ENCODE measurements at regions not wholly inside any gene's neighbourhood (a gene's known extent, or its start where the extent isn't known, plus 50 kb on each side); places are given as distances from the start of the nearest gene placed in this dataset.

- H2AK5ac ChIP-seq (ENCODE audit: low read depth, low read length): no peak overlapping the region
- no peak overlapping the region for H3K56ac ChIP-seq (replicated peaks; ENCODE audit: insufficient read length, low read depth, low read length)
- no peak overlapping the region for H3K4me2 ChIP-seq (ENCODE audit: insufficient read depth in 1 of 2, low read depth in 2 of 2, low read length in 2 of 2)
- no peak overlapping the region for H2AFZ ChIP-seq (ENCODE audit: low read length)
- no peak overlapping the region for H3K4me3 ChIP-seq (ENCODE audit: extremely low read depth in 1 of 4, insufficient read depth in 2 of 4, low read depth in 3 of 4, low read length in 4 of 4)
- no peaks in the 10 kb centered on the region for H3K23me2 ChIP-seq (ENCODE audit: low read depth, low read length)
- no peaks in the 10 kb centered on the region for H3K79me2 ChIP-seq (ENCODE audit: control insufficient read depth in 1 of 2, insufficient read depth in 2 of 2, low read length in 2 of 2)
- no peak overlapping the region for H2BK120ac ChIP-seq (replicated peaks; ENCODE audit: low read depth, low read length)
- no peak overlapping the region for H3K14ac ChIP-seq (ENCODE audit: insufficient read length)
- 88% methylated on average over 3 of the region's 3 CpGs; no CpG with 5 or more reads in 1 of the 2 experiments for WGBS, 2 experiments (ENCODE audit: extremely low coverage in 1 of 2, insufficient coverage in 1 of 2, insufficient read length in 1 of 2, insufficient replicate concordance in 2 of 2, low coverage in 1 of 2, low lambda C conversion rate in 2 of 2, missing lambda C conversion rate in 1 of 2)
- no peak overlapping the region for H2BK15ac ChIP-seq (ENCODE audit: low read length)
- no peak overlapping the region for H4K91ac ChIP-seq (replicated peaks; ENCODE audit: insufficient read length, low read length)
- H3K79me1 ChIP-seq (ENCODE audit: low read depth, low read length): no peaks in the 10 kb centered on the region
- no peak for DNase-seq (ENCODE audit: low read depth in 1 of 2, low spot score in 2 of 2)
- no peak overlapping the region for H4K8ac ChIP-seq (ENCODE audit: extremely low read depth, insufficient read depth, low read length)
- FAIRE-seq: no peak
- no peak overlapping the region for H2BK20ac ChIP-seq (ENCODE audit: low read length)
- POLR2A ChIA-PET (ENCODE audit: partially characterized antibody): no interaction called here
- H2BK5ac ChIP-seq (ENCODE audit: low read depth, low read length): no peak overlapping the region
- H4K20me1 ChIP-seq (replicated peaks in 1 of 2; ENCODE audit: control insufficient read depth in 1 of 2, insufficient read depth in 2 of 2, low read length in 2 of 2): no peaks in the 10 kb centered on the region
- H3K27me3 ChIP-seq (replicated peaks in 1 of 4; ENCODE audit: control insufficient read depth in 3 of 4, extremely low read depth in 1 of 4, insufficient read depth in 3 of 4, low read length in 3 of 4): no peaks in the 10 kb centered on the region
- TF ChIP-seq CEBPB (IDR thresholded peaks at IDR 0.05; ENCODE audit: low read depth, low read length): no peak
- TF ChIP-seq NANOG (IDR thresholded peaks at IDR 0.05; ENCODE audit: insufficient read depth, low read depth, low read length, poor library complexity, severe bottlenecking): no peak
- TF ChIP-seq TBP (IDR thresholded peaks at IDR 0.05; ENCODE audit: low read depth, low read length): no peak
- TF ChIP-seq CTCF (IDR thresholded peaks at IDR 0.05; ENCODE audit: control extremely low read depth in 1 of 3, insufficient read depth in 1 of 3, low read depth in 1 of 3, low read length in 3 of 3): no peak
- TF ChIP-seq E2F6 (IDR thresholded peaks at IDR 0.05): no peak
- no peak for TF ChIP-seq POLR2AphosphoS5 (IDR thresholded peaks at IDR 0.05; ENCODE audit: low read depth, low read length)
- H4K5ac ChIP-seq (ENCODE audit: insufficient read length, low read depth, low read length): no peak overlapping the region
- H3K9ac ChIP-seq (replicated peaks in 1 of 4; ENCODE audit: extremely low read depth in 1 of 4, low read depth in 3 of 4, low read length in 3 of 4): no peak overlapping the region
- H3K4me1 ChIP-seq (replicated peaks in 1 of 4; ENCODE audit: control insufficient read depth in 3 of 4, insufficient read depth in 4 of 4, low read length in 3 of 4): peaks cover 0 to 5% (median under 1%) of the 10 kb centered on the region in 4 experiments; a peak in 1 of 7 replicates
- no peaks in the 10 kb centered on the region for H3K36me3 ChIP-seq (ENCODE audit: control insufficient read depth in 2 of 4, insufficient read depth in 4 of 4, low read length in 3 of 4)
- H2BK12ac ChIP-seq (ENCODE audit: low read depth, low read length): no peak overlapping the region
- CTCF ChIA-PET (ENCODE audit: partially characterized antibody): interaction anchor here (0.6 kb wide), 1 partner anchor 83 kb away, joined by 3 read pairs; no protein-coding TSS in a partner anchor
- no peak overlapping the region for H3K27ac ChIP-seq (ENCODE audit: low read depth, low read length)
- no peaks in the 10 kb centered on the region for H3K9me3 ChIP-seq (ENCODE audit: insufficient read depth in 2 of 2, low read depth in 1 of 2, low read length in 1 of 2)
- no peak overlapping the region for H3K4ac ChIP-seq (replicated peaks; ENCODE audit: insufficient read length, low read depth, low read length)
- H3K18ac ChIP-seq (ENCODE audit: extremely low read depth, low read length): no peak overlapping the region
- no peak overlapping the region for H3K23ac ChIP-seq (ENCODE audit: insufficient read length)
These were observed 85.8 kb upstream of the SATB1 start for GRCh38 chr3:18510947-18511346.

All from H1 (cell line).